ENCODE measurements at regions not wholly inside any gene's neighbourhood (a gene's known extent, or its start where the extent isn't known, plus 50 kb on each side); places are given as distances from the start of the nearest gene placed in this dataset.
A peak's percentile ranks its signal among the peaks of the same experiment; 100 is the strongest.
"Not testable (repeated sequence)": the region's sequence is repeated elsewhere in the genome, so short reads cannot be mapped to it uniquely, and the experiment has no call there.

- no peak for DNase-seq
These were observed 123.3 kb downstream of the ARL4C start for GRCh38 chr2:234373481-234374149.

DNA sequence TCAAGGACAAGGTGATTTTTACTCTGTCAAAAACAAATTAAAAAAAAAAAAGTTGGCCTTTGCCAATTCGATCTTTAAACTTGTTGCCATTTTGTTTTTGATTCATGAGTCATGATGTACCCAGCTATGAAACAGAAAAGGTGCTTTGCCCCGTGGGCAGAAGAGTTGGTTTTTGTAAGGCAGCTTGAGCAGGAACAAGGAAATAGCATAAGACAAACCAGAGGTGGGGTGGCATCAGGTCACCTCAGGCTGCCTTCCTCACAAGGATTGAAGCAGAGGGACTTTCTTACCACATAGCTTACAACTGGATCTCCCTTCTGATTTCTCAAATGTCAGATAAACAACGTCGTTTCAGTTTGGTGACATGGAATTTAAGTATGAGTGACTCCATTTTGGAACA is 123.8 kb downstream of the ARL4C start:
- no peak for DNase-seq

GRCh38 chr2:234372506-234372905 is 124.4 kb downstream of the ARL4C start:
- DNase-seq: no peak

- peak; percentile 16 for DNase-seq
These were observed 128.0 kb downstream of the ARL4C start for GRCh38 chr2:234368861-234369261.

DNA sequence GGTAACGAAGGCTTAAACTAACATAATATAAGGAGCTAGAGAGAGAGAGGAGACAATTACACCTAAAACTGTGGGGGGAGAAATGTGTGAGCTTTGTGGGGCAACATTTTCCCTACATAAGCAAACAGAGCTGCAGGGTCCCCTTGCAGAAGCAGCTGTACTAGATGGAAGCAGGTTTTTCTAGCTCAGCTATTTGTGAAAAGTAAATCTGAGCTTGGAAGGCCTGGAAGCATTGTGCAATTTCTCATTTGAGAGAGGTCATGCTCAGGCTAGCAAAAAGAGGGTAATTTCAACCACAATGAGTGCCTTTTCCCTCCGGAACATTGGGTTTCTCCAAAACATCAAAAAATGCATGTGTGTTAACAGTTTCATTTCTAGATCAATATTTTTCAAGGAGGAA is 130.0 kb downstream of the ARL4C start:
- DNase-seq: no peak

DNA sequence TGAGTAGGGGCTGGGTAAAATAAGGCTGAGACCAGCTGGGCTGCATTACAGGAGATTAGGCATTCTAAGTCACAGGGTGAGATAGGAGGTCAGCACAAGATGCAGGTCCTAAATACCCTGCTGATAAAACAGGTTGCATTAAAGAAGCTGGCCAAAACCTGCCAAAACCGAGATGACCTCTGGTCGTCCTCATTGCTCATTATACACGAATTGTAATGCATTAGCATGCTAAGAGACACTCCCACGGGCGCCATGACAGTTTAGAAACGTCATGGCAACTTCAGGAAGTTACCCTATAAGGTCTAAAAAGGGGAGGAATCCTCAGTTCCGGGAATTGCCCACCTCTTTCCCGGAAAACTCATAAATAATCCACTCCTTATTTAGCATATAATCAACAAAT is 132.2 kb downstream of the ARL4C start:
- DNase-seq: no peak

DNA sequence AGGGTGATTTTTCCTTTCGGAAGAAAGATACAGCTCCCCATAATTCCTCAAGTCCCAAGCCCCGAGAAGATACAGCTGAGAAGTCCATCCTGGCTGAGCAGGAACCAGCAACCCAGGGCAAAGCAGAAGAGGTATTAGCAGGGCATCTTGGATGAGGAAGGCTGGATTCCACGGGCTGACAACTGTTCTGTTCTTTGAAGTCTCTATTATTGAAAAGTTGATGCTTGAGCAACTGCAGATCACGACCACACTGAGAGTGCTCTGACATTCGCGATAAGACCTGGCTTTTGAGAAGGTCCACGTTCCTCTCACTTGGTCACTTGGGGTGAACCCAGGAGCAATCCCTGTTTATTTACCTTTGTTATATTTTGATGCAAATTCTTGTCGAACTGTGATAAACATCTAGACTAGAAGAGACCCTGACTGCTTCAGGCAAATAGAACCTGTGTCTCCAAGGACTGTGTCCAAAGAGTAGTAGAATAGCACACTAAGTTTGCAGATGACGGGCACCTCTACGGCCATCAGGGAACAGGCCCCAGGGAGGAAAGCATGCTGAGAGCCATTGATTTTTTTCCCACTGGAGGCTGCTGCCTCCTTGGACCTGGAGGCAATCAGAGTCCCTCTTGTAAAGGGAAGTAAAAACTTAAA is 133.1 kb downstream of the ARL4C start:
- DNase-seq: no peak

DNA sequence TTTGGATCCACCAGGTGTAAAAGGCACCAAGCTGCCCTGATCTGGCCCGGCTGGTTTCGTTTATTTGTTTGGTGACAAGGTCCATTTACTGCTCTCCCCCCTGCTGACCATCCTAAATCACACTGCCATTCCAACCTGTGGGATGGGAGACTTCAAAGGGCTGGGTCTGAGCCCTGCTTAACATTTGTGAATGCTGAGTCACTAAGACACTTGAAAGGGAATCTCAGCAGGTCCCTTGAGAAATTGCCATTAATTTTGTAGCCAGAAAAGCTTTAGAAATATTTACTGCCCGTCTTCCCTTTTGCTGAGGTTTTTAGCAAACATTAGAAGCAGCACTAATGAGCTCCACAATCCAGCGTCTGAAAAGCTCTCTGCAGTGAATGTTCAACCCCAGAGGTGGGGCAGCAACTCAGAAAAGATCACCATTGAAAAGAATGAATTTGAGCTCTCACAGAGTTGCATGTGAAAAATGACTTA is 133.8 kb downstream of the ARL4C start:
- DNase-seq: peak; percentile 38

- DNase-seq: not testable (repeated sequence)
These were observed 136.4 kb downstream of the ARL4C start for GRCh38 chr2:234360313-234360975.

GRCh38 chr2:234357666-234358065 is 139.2 kb downstream of the ARL4C start:
- no peak for DNase-seq

- no peak for DNase-seq
These were observed 141.0 kb downstream of the ARL4C start for GRCh38 chr2:234355808-234356365.

DNA sequence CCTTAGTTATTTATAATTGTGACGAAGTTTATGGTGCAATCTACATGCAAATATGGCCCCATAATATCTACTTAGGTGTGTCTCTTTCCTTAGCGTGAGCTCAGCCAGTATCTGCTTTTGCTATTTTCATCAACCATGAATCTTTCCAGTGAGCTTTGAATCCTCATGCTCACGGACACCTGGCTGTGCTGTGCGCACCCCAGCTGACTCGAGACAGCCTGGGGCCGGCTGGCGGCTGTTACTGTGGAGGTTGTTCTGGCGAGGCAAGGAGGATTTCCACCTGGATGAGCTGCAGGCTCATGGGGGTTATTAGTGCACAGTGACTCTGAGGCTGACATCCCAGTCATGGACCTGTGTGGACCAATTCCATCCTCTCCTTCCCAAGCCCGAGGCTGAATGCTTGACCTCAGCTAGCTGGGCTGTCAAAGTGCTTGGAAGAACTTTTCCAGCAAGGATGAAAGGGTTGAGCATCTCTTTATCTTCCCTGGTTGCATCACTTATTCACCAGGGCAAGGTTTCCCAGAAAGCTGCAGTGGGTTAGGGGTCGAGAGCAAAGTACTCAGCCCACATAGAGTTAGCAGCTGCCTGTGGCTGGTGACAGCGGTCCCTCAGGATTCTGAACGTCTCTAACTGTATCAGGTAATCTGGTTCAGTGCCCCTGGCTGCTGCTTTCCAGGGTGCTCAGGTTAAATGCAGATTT is 141.7 kb downstream of the ARL4C start:
- no peak for DNase-seq

- DNase-seq: no peak
These were observed 144.6 kb downstream of the ARL4C start for GRCh38 chr2:234352270-234352669.

- not testable (repeated sequence) for DNase-seq
These were observed 145.0 kb downstream of the ARL4C start for GRCh38 chr2:234351866-234352265.

GRCh38 chr2:234348081-234348480 is 148.8 kb downstream of the ARL4C start:
- DNase-seq: no peak

- DNase-seq: no peak
These were observed 151.0 kb downstream of the ARL4C start for GRCh38 chr2:234345921-234346320.

- DNase-seq: no peak
These were observed 152.9 kb downstream of the ARL4C start for GRCh38 chr2:234344012-234344411.

DNA sequence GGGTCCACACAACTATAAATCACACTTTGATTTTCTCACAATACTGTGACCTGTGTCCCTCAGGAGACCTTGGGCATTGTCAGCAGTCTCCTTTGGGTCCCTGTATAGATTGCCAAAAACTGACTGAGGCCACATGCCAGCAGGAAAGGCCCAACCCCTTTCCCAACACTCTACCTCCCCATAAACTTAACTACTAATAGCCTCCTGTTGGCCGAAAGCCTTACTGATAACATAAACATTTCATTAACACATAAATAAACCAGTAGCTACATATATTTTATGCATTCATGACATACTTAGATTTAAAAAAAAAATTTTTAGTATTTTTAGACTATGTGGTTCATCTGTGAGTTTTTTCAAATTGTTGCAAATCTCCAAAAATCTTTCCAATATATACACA is 153.5 kb downstream of the ARL4C start:
- no peak for DNase-seq

DNA sequence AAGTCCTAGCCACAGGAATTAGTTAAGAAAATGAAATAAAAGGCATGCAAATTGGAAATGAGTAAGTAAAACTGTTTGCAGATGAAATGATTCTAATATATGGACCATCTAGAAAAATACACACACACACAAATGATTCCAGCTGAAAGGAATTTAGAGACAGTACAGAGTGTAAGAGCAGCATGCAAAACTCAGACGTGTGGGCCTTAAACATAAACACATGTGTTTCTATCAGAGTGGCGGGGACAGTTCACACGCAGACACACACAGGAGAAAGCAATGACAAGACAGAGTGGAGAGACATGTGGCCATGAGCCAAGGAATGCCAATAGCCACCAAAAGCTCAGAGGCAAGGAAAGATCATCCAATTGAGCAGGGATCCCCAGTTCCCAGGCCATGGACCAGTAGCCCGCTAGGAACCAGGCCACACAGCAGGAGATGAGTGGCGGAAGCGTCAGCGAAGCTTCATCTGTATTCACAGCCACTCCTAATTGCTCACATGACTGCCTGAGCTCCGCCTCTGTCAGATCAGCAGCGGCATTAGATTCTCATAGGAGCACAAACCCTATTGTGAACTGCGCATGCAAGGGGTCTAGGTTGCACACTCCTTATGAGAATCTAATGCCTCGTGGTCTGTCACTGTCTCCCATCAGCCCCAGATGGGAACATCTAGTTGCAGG is 155.4 kb downstream of the ARL4C start:
- peak; percentile 48 for DNase-seq

DNA sequence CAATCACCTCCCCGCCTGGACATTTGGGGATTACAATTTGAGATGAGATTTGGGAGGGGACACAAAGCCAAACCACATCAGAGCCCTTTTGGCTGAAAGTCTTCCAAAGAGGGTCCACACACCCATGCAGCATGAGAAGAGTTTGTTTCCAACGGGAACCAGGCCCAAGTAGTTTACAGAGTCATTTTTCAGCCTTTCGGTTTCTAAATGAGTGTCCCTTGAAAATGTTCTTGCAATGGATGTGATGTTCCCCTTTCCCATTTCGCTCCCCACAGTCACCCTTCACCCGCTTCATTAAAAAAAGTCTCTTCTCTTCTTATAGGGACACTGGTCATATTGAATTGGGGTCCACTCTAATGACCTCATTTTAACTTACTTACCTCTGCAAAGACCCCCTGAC is 157.4 kb downstream of the ARL4C start:
- DNase-seq: no peak

DNA sequence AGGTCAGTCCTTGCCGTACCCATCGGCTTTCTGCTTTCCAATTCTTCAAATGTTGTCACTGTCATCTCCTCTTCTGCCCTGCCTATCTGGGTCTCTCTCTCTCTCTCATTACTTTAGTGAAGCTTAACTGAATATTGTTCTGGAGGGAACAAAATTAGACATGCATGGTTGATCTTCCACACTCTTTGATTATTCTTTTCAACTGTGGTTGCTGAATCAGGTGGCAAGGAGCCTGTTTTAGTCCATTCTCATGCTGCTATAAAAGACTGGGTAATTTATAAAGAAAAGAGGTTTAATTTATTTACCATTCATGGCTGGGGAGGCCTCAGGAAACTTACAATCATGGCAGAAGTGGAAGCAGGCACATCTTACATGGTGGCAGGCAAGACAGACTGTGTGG is 157.9 kb downstream of the ARL4C start:
- DNase-seq: no peak

- DNase-seq: peak; percentile 74
These were observed 161.1 kb downstream of the ARL4C start for GRCh38 chr2:234335661-234336228.
